Vagina (tissue), 2 donors: ENCODE measurements at regions not wholly inside any gene's neighbourhood (a gene's known extent, or its start where the extent isn't known, plus 50 kb on each side); places are given as distances from the start of the nearest gene placed in this dataset.

Experiments
- DNase-seq, 2 donors: peaks; one replicate each; pipeline ENCODE4 v3.0.0-alpha.2; 2017; ENCODE audit errors: extremely low spot score in 2 of 2
- H3K27ac ChIP-seq: fragments of 200-600 bp; sonication (generic); one replicate; pipeline ENCODE4 v1.5.1; 2019
- H3K27me3 ChIP-seq: fragments of 200-600 bp; sonication (generic); one replicate; pipeline ENCODE4 v1.5.1; 2019
- H3K36me3 ChIP-seq, 2 donors: fragments of 200-600 bp; sonication (generic); one replicate each; pipeline ENCODE4 v1.5.1; 2017 to 2019
- H3K4me1 ChIP-seq: fragments of 200-600 bp; sonication (generic); one replicate; pipeline ENCODE4 v1.5.1; 2019
- H3K4me3 ChIP-seq, 2 donors: fragments of 200-600 bp; sonication (generic); 1 replicate in 1 of 2; 2 replicates in 1 of 2; pipeline ENCODE4 v1.5.1; 2016 to 2019
- H3K9me3 ChIP-seq: fragments of 200-600 bp; sonication (generic); one replicate; pipeline ENCODE4 v1.5.1; 2019
- POLR2A ChIP-seq, 2 donors: fragments of 450-650 bp; IDR thresholded peaks; one replicate each; pipeline ENCODE4 v1.6.1; 2017; ENCODE audit warnings: antibody characterized with exemption in 2 of 2, mild to moderate bottlenecking in 2 of 2, moderate library complexity in 2 of 2
- POLR2AphosphoS5 ChIP-seq, 2 donors: sonication (generic); formaldehyde crosslinking; IDR thresholded peaks; one replicate each; pipeline ENCODE4 v1.9.0; 2017; ENCODE audit warnings: antibody characterized with exemption in 2 of 2, mild to moderate bottlenecking in 2 of 2, low read depth in 1 of 2; ENCODE audit not compliant: insufficient read depth in 1 of 2
- intact Hi-C: fragments of 100-400 bp; cut with DNase I; formaldehyde crosslinking; loops from one replicate; pipeline ENCODE4 v1.15.1; 2023
- TF ChIP-seq, protein P1 (sequence below), 3 experiments: fragments of 450-650 bp in 2 of 3; fragments of 200-600 bp in 1 of 3; sonication (generic) in 1 of 3; IDR thresholded peaks; one replicate each; pipeline ENCODE4 v1.5.1; 2017 to 2019; ENCODE audit warnings: antibody characterized with exemption in 3 of 3, mild to moderate bottlenecking in 2 of 3, moderate library complexity in 2 of 3

DNA sequence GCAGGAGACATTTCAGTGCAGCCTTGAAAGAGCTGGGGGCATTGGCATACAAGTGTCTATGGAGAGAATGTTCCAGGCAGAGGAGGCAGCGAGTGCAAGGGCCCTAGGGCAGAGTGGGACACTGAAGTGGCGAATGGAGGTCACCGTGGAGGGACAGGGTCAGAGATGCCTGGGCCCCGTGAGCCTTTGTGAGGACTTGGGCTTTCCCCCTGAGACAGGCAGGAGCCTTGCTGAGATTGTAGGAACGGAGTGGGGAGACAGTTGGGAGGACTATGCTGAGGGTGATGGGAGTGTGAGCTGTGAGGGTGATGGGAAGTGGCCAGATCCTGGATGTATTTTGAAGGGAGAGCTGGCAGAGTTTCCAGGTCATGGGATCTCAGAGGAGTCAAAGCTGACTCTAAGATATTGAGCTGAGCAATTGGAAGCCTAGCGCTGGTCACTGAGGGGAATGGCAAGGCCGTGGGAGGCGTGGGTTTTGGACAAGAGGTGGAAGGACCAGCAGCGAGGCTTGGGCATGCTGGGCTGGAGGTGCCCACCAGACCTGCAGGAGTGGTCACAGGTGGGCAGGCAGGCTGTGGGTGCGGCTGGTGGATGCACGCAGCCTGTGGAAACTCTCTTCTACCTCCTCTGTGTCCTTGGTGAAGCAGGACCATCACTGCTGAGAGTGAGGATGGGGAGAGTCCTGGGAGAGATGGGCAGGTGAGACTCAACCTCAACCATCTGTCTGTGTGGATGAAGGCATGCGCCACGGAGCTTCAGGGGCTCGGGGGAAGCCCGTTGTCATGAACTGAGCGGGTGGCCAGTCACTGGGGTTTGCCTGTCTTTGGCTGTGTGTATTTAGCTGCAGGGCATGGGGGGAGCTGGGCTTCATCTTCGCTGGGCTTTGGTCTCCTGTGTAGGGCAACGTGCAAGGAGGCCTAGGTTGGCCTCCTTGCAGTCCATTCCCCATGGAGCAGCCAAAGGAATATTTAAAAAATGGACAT, 241.2 kb upstream of the HS6ST1 start:
- Histone ChIP-seq H3K4me1 (peaks cover 19% of the 10 kb centered on the region), H3K4me3 (no peak overlapping the region), H3K27ac (no peak overlapping the region), H3K27me3 (no peaks in the 10 kb centered on the region), H3K36me3 (no peaks in the 10 kb centered on the region), H3K9me3 (no peaks in the 10 kb centered on the region)
- DNase-seq, result no peak
- intact Hi-C loops, result no loop called here
- no peak for TF ChIP-seq POLR2AphosphoS5 (IDR thresholded peaks at IDR 0.05; ENCODE audit: insufficient read depth in 1 of 2, low read depth in 1 of 2)
- TF ChIP-seq POLR2A (IDR thresholded peaks at IDR 0.05), result no peak
- TF ChIP-seq, protein P1, sequence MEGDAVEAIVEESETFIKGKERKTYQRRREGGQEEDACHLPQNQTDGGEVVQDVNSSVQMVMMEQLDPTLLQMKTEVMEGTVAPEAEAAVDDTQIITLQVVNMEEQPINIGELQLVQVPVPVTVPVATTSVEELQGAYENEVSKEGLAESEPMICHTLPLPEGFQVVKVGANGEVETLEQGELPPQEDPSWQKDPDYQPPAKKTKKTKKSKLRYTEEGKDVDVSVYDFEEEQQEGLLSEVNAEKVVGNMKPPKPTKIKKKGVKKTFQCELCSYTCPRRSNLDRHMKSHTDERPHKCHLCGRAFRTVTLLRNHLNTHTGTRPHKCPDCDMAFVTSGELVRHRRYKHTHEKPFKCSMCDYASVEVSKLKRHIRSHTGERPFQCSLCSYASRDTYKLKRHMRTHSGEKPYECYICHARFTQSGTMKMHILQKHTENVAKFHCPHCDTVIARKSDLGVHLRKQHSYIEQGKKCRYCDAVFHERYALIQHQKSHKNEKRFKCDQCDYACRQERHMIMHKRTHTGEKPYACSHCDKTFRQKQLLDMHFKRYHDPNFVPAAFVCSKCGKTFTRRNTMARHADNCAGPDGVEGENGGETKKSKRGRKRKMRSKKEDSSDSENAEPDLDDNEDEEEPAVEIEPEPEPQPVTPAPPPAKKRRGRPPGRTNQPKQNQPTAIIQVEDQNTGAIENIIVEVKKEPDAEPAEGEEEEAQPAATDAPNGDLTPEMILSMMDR (IDR thresholded peaks at IDR 0.05), result no peak

- intact Hi-C loops, result no loop called here
- TF ChIP-seq, protein P1 (IDR thresholded peaks at IDR 0.05), result no peak
- TF ChIP-seq POLR2AphosphoS5 (IDR thresholded peaks at IDR 0.05; ENCODE audit: insufficient read depth in 1 of 2, low read depth in 1 of 2) (no peak), POLR2A (IDR thresholded peaks at IDR 0.05) (no peak)
- DNase-seq, result no peak
- Histone ChIP-seq H3K4me1 (peaks cover 19% of the 10 kb centered on the region), H3K4me3 (no peak overlapping the region), H3K27ac (no peak overlapping the region), H3K36me3 (no peaks in the 10 kb centered on the region), H3K27me3 (no peaks in the 10 kb centered on the region), H3K9me3 (no peaks in the 10 kb centered on the region)
These were observed 242.1 kb upstream of the HS6ST1 start for GRCh38 chr2:128560718-128561117.

DNA sequence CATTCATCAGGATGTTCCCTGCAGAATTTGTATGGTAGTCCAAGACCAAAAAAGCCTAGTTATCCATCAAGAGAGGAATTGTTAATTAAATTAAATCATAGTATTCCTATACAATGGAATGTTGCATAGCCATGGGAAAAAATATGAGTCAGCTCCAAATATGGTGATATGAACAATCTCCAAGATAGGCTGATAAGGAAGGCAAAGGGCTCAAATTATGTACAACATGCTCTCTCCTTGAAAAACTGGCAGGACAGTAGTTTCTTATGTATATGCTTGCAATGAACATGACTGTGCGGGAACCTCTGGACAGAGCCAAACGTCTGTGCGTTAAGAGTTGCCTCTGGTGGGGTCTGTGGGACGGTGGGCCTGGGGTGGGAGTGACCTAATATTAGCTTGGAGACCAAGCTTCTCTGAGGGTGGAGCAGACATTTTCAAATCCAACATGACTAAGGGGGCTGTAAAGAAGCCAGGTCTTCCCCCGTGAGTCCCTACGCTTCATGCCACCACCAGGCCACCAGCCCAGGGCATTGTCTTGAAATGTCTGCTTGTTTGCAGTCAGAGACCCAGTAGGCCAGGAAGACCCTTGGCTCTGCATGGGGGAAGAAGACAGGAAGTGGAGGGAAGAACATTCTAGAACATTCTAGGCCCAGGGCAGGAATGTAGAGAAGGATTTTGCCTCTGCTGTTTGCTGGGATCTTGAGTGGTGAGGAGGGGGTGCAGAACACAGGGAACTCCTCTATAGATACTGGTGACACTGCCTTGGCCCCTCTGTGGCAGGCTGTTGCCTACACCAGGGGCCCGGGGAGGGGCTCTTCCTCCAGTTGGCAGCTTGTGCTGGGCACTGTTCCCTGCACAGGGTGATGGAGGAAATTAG, 244.0 kb upstream of the HS6ST1 start:
- Histone ChIP-seq H3K9me3 (no peaks in the 10 kb centered on the region), H3K27ac (peak overlapping the region; percentile 46), H3K27me3 (no peaks in the 10 kb centered on the region), H3K4me3 (no peak overlapping the region), H3K4me1 (peaks cover 19% of the 10 kb centered on the region), H3K36me3 (no peaks in the 10 kb centered on the region)
- intact Hi-C loops, result no loop called here
- no peak for TF ChIP-seq POLR2A (IDR thresholded peaks at IDR 0.05)
- TF ChIP-seq POLR2AphosphoS5 (IDR thresholded peaks at IDR 0.05; ENCODE audit: insufficient read depth in 1 of 2, low read depth in 1 of 2), result no peak
- TF ChIP-seq, protein P1 (IDR thresholded peaks at IDR 0.05), result no peak
- peak in 1 of 2 donors; percentile 85 for DNase-seq

DNA sequence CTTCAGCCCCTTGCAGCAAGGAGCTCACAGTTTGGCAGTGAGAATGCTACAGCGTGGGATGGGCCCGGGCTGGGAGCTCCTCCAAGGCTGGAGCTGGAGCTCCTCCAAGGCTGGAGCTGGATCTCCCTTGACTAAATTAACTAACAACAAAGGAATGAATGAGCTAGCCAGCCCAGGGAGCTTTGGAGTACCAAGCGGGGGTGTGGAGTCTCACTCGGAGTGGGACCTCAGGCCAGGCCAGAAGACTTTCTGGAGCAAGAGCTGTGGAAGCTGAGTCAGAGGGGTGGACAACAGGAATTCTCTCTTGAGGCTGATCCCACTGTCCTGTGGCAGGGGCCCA, 244.7 kb upstream of the HS6ST1 start:
- DNase-seq, result peak in 1 of 2 donors; percentile 96
- Histone ChIP-seq H3K9me3 (no peaks in the 10 kb centered on the region), H3K4me1 (peaks cover 19% of the 10 kb centered on the region), H3K27me3 (no peaks in the 10 kb centered on the region), H3K4me3 (no peak overlapping the region), H3K27ac (peak overlapping the region; percentile 46), H3K36me3 (no peaks in the 10 kb centered on the region)
- TF ChIP-seq POLR2A (IDR thresholded peaks at IDR 0.05) (no peak), POLR2AphosphoS5 (IDR thresholded peaks at IDR 0.05; ENCODE audit: insufficient read depth in 1 of 2, low read depth in 1 of 2) (peak; percentile 29 to 58)
- TF ChIP-seq, protein P1 (IDR thresholded peaks at IDR 0.05), result no peak
- intact Hi-C loops, result no loop called here
